ENCODE measurements at regions not wholly inside any gene's neighbourhood (a gene's known extent, or its start where the extent isn't known, plus 50 kb on each side); places are given as distances from the start of the nearest gene placed in this dataset.
A peak's percentile ranks its signal among the peaks of the same experiment; 100 is the strongest.

- no peak for DNase-seq (ENCODE audit: low spot score)
Measured at GRCh38 chr3:86731501-86731901, 259.4 kb downstream of the VGLL3 start.

GRCh38 chr3:86723433-86723832 lies 267.5 kb downstream of the VGLL3 start:
- no peak for DNase-seq (ENCODE audit: low spot score)

GRCh38 chr3:86711634-86712033 lies 279.3 kb downstream of the VGLL3 start:
- DNase-seq (ENCODE audit: low spot score): no peak

- no peak for DNase-seq (ENCODE audit: low spot score)
Measured at GRCh38 chr3:86708893-86709292, 282.1 kb downstream of the VGLL3 start.

GRCh38 chr3:86702381-86702958 lies 288.5 kb downstream of the VGLL3 start:
- peak; percentile 3 for DNase-seq (ENCODE audit: low spot score)

GRCh38 chr3:86695752-86696151 lies 295.2 kb downstream of the VGLL3 start:
- no peak for DNase-seq (ENCODE audit: low spot score)

GRCh38 chr3:86673991-86674390 lies 317.0 kb downstream of the VGLL3 start:
- DNase-seq (ENCODE audit: low spot score): no peak

- no peak for DNase-seq (ENCODE audit: low spot score)
Measured at GRCh38 chr3:86661817-86662216, 329.1 kb downstream of the VGLL3 start.

GRCh38 chr3:86658876-86659275 lies 332.1 kb downstream of the VGLL3 start:
- no peak for DNase-seq (ENCODE audit: low spot score)

GRCh38 chr3:86654806-86655460 lies 336.0 kb downstream of the VGLL3 start:
- no peak for DNase-seq (ENCODE audit: low spot score)

GRCh38 chr3:86653661-86654205 lies 337.2 kb downstream of the VGLL3 start:
- DNase-seq (ENCODE audit: low spot score): no peak

GRCh38 chr3:86648087-86648486 lies 342.9 kb downstream of the VGLL3 start:
- DNase-seq (ENCODE audit: low spot score): no peak

GRCh38 chr3:86645756-86646155 lies 345.2 kb downstream of the VGLL3 start:
- no peak for DNase-seq (ENCODE audit: low spot score)

- no peak for DNase-seq (ENCODE audit: low spot score)
Measured at GRCh38 chr3:86634361-86634760, 356.6 kb downstream of the VGLL3 start.

- no peak for DNase-seq (ENCODE audit: low spot score)
Measured at GRCh38 chr3:86629511-86629910, 361.4 kb downstream of the VGLL3 start.

GRCh38 chr3:86624192-86624591 lies 366.8 kb downstream of the VGLL3 start:
- no peak for DNase-seq (ENCODE audit: low spot score)

GRCh38 chr3:86618706-86619105 lies 372.2 kb downstream of the VGLL3 start:
- DNase-seq (ENCODE audit: low spot score): no peak

GRCh38 chr3:86605166-86605565 lies 385.8 kb downstream of the VGLL3 start:
- no peak for DNase-seq (ENCODE audit: low spot score)

- no peak for DNase-seq (ENCODE audit: low spot score)
Measured at GRCh38 chr3:86595696-86596095, 395.3 kb downstream of the VGLL3 start.

GRCh38 chr3:86594838-86595237 lies 396.1 kb downstream of the VGLL3 start:
- DNase-seq (ENCODE audit: low spot score): peak; percentile 5

- DNase-seq (ENCODE audit: low spot score): no peak
Measured at GRCh38 chr3:86578071-86578470, 412.9 kb downstream of the VGLL3 start.

GRCh38 chr3:86563400-86563970 lies 427.5 kb downstream of the VGLL3 start:
- DNase-seq (ENCODE audit: low spot score): peak; percentile 42

GRCh38 chr3:86562090-86562489 lies 428.9 kb downstream of the VGLL3 start:
- no peak for DNase-seq (ENCODE audit: low spot score)
